ENCODE measurements at regions not wholly inside any gene's neighbourhood (a gene's known extent, or its start where the extent isn't known, plus 50 kb on each side); places are given as distances from the start of the nearest gene placed in this dataset.

- no peak for TF ChIP-seq EZH2 (IDR thresholded peaks at IDR 0.05)
- no peak for TF ChIP-seq POLR2AphosphoS5 (IDR thresholded peaks at IDR 0.05; ENCODE audit: borderline replicate concordance, low read depth, low read length)
Measured at GRCh38 chr4:185875316-185875907, 63.4 kb upstream of the SORBS2 start.
